Peyer's patch (tissue), 4 donors: ENCODE measurements at regions not wholly inside any gene's neighbourhood (a gene's known extent, or its start where the extent isn't known, plus 50 kb on each side); places are given as distances from the start of the nearest gene placed in this dataset.

ENCODE experiments used
- POLR2A ChIP-seq, 2 donors: fragments of 450-650 bp; IDR thresholded peaks; one replicate each; pipeline ENCODE4 v1.5.1; 2017; ENCODE audit warnings: antibody characterized with exemption in 2 of 2, mild to moderate bottlenecking in 2 of 2, moderate library complexity in 2 of 2
- TF ChIP-seq, protein P1 (sequence below), 6 experiments: fragments of 450-650 bp in 4 of 6; fragments of 200-600 bp in 2 of 6; sonication (generic) in 1 of 6; IDR thresholded peaks; one replicate each; pipeline ENCODE4 v1.5.1; 2017 to 2019; ENCODE audit warnings: antibody characterized with exemption in 6 of 6, mild to moderate bottlenecking in 3 of 6, moderate library complexity in 1 of 6

DNA sequence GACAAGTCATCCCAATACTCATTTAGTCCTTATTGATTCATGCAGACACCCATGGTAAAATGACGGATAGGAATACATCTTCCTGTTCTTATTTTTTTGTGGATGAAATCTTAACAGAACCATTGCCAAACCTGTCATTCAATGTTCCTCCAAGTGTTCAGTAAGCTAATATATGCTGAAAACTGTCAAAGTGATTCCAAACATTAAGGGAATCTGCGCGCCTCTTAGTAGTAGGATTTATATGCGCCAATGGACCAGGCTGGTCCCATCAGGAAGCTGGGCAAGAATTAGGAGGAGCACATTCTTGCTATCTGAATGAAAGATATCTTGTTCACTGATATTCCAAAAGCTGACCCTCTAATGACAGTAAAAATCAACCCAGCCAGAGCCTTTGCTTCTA, 168.9 kb upstream of the STMND1 start:
- TF ChIP-seq, protein P1, sequence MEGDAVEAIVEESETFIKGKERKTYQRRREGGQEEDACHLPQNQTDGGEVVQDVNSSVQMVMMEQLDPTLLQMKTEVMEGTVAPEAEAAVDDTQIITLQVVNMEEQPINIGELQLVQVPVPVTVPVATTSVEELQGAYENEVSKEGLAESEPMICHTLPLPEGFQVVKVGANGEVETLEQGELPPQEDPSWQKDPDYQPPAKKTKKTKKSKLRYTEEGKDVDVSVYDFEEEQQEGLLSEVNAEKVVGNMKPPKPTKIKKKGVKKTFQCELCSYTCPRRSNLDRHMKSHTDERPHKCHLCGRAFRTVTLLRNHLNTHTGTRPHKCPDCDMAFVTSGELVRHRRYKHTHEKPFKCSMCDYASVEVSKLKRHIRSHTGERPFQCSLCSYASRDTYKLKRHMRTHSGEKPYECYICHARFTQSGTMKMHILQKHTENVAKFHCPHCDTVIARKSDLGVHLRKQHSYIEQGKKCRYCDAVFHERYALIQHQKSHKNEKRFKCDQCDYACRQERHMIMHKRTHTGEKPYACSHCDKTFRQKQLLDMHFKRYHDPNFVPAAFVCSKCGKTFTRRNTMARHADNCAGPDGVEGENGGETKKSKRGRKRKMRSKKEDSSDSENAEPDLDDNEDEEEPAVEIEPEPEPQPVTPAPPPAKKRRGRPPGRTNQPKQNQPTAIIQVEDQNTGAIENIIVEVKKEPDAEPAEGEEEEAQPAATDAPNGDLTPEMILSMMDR (IDR thresholded peaks at IDR 0.05) = no peak
- no peak for TF ChIP-seq POLR2A (IDR thresholded peaks at IDR 0.05)
